HG03432 (cell line): ENCODE measurements at regions not wholly inside any gene's neighbourhood (a gene's known extent, or its start where the extent isn't known, plus 50 kb on each side); places are given as distances from the start of the nearest gene placed in this dataset.

ENCODE experiments used
- ATAC-seq: cut with Tn5 transposase; IDR thresholded peaks from one replicate; pipeline ENCODE4 v1.9.1; 2021; ENCODE audit warnings: mild to moderate bottlenecking, moderate library complexity; ENCODE audit not compliant: unreplicated experiment

DNA sequence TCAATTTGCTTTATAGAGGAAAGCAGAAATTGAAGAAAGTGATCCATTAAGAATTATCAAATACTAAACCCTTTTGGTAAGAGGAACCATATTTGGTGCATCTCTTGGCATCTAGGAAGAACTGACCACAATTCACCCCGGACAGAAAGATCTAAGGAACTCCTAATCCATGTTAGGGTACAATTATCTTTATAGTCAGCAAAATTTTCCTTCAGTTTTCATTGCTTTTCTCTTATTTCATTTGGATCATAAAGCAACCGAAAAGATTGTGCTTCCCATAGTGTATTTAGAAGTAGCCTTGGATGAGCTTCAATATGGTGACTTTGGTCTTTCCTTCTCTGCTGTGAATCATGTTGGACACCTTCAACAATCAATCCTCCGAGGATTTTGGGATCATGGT, 50.1 kb upstream of the IGFBP5 start:
- no peak for ATAC-seq
